Transverse colon (tissue), 4 donors: ENCODE measurements at regions not wholly inside any gene's neighbourhood (a gene's known extent, or its start where the extent isn't known, plus 50 kb on each side); places are given as distances from the start of the nearest gene placed in this dataset.
A peak's percentile ranks its signal among the peaks of the same experiment; 100 is the strongest.

Source experiments
- DNase-seq: peaks from one replicate; pipeline ENCODE4 v3.0.0-alpha.2; 2019
- H3K27ac ChIP-seq, 4 donors: fragments of 200-600 bp; sonication (generic); 2 replicates each; pipeline ENCODE4 v1.5.1; 2016 to 2018; ENCODE audit warnings: inconsistent platforms in 4 of 4
- H3K27me3 ChIP-seq: fragments of 200-600 bp; sonication (generic); 2 replicates; pipeline ENCODE4 v1.5.1; 2017; ENCODE audit warnings: inconsistent platforms
- H3K36me3 ChIP-seq, 4 donors: fragments of 200-600 bp; sonication (generic); 2 replicates each; pipeline ENCODE4 v1.5.1; 2017 to 2019; ENCODE audit warnings: inconsistent platforms in 4 of 4
- H3K4me1 ChIP-seq, 4 donors: fragments of 200-600 bp; sonication (generic); 2 replicates each; pipeline ENCODE4 v1.5.1; 2017 to 2020; ENCODE audit warnings: inconsistent platforms in 4 of 4
- H3K4me3 ChIP-seq, 4 donors: fragments of 200-600 bp; sonication (generic); 1 replicate in 1 of 4; 2 replicates in 3 of 4; pipeline versions ENCODE4 v1.5.1 to v1.6.1; 2017 to 2019; ENCODE audit warnings: inconsistent platforms in 4 of 4
- H3K9me3 ChIP-seq, 2 donors: fragments of 200-600 bp; sonication (generic); 2 replicates each; pipeline ENCODE4 v1.5.1; 2017 to 2019; ENCODE audit warnings: inconsistent platforms in 2 of 2
- EP300 ChIP-seq: sonication (generic); formaldehyde crosslinking; IDR thresholded peaks from one replicate; pipeline ENCODE4 v1.6.1; 2017; ENCODE audit warnings: antibody characterized with exemption, low read depth
- POLR2A ChIP-seq: fragments of 450-650 bp; IDR thresholded peaks from one replicate; pipeline ENCODE4 v1.6.1; 2016; ENCODE audit warnings: antibody characterized with exemption, mild to moderate bottlenecking, moderate library complexity
- POLR2AphosphoS5 ChIP-seq, 3 donors: sonication (generic); formaldehyde crosslinking; IDR thresholded peaks; one replicate each; pipeline ENCODE4 v1.6.1; 2016; ENCODE audit warnings: antibody characterized with exemption in 3 of 3
- WGBS, 2 donors: methylation state at CpG; one replicate each; pipeline ENCODE4 v1.1.5; 2018; ENCODE audit warnings: low coverage in 1 of 2; 5-methylcytosine and 5-hydroxymethylcytosine counted together
- in situ Hi-C, 4 donors: fragments of 200-750 bp; cut with MboI; loops; one replicate each; pipeline versions ENCODE4 v1.15.0 to v1.15.1; 2017; ENCODE audit warnings: low sequenced_read_pairs in 3 of 4, low pct_ligation_motif_present in 1 of 4, low pct_unique_long_range_greater_than_20kb in 1 of 4
- intact Hi-C: fragments of 100-400 bp; cut with DNase I; formaldehyde crosslinking; loops from one replicate; pipeline ENCODE4 v1.15.1; 2023; ENCODE audit warnings: low total_unique reads
- TF ChIP-seq, protein P1 (sequence below), 5 experiments: fragments of 200-600 bp in 3 of 5; fragments of 450-650 bp in 2 of 5; sonication (generic) in 3 of 5; IDR thresholded peaks; 1 replicate in 2 of 5; 2 replicates in 3 of 5; pipeline ENCODE4 v1.5.1; 2016 to 2017; ENCODE audit warnings: antibody characterized with exemption in 5 of 5, inconsistent platforms in 3 of 5, mild to moderate bottlenecking in 2 of 5, moderate library complexity in 1 of 5

DNA sequence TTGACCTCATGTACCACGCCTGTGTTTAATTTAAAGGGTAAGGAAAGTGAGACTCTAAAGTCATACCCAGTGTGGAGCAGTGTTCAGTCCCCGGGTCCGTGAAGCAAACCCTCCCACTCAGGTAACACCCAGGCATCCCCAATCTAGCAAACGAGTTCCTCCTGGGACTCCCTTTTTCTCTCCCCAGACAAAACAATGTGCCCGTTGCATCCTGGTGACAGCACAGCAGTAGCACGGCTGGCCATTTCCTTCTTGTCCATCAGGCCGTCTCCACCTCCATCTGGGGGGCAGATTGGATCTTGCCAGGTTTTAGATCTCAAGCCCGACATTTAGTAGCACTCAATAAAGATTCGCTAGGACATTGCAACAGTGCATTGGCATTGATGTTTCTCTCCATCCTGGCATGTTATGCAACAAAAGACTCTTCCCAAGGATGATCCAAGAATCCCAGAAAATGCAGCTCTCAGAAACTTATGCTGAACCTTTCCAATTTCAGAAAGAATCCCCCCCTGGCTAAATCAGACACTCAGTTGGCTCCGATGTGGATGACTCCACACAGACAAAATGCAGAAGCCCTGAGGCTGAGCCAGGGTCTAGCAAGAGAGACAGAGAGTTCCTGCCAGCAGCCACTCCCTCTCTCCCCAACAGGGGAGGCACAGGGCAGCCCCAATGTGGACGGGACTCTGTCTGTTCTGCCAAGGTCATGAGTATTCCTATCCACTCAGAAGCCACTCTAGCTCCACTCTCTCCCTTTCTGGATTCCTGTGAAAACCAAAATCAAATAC, 274.5 kb upstream of the MGMT start:
- TF ChIP-seq EP300 (no peak), POLR2AphosphoS5 (IDR thresholded peaks at IDR 0.05) (peak in 2 of 3 donors; percentile 9 to 25)
- peak overlapping the region in 1 of 4 donors; percentile 27 for H3K27ac ChIP-seq
- no peaks in the 10 kb centered on the region for H3K27me3 ChIP-seq
- no peak overlapping the region for H3K4me3 ChIP-seq
- in situ Hi-C loops, result no loop called here
- DNase-seq, result no peak
- H3K9me3 ChIP-seq, result peaks cover 0 to 4% of the 10 kb centered on the region in 2 donors
- intact Hi-C loops, result no loop called here
- H3K4me1 ChIP-seq, result peaks cover 0 to 5% (median 0%) of the 10 kb centered on the region in 4 donors
- 38 to 61% methylated on average over 3 to 11 of the region's 11 CpGs for WGBS, 2 donors
- H3K36me3 ChIP-seq, result no peaks in the 10 kb centered on the region

DNA sequence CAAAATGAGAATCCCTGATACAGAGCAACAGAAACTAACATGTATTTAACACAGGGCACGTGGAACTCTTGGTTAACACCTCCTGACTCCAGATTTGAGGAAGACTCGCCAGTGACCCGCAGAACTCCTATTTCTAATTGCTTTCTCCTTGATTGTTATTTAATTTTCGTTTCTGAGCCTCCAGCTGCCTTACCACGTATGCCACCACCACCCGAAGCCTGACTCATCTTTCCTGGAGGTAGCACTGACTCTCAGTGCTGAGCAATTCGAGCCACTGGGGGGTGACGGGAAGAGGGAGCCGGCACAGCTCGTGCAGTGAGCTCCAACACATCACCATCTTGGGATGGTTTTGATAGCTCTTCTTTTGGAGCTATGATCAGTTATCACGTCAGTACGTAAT, 273.9 kb upstream of the MGMT start:
- Histone ChIP-seq H3K27ac (no peak overlapping the region), H3K36me3 (no peaks in the 10 kb centered on the region), H3K4me3 (no peak overlapping the region), H3K27me3 (no peaks in the 10 kb centered on the region), H3K4me1 (peaks cover 0 to 5% (median 0%) of the 10 kb centered on the region in 4 donors), H3K9me3 (peaks cover 0 to 1% of the 10 kb centered on the region in 2 donors)
- TF ChIP-seq POLR2AphosphoS5 (IDR thresholded peaks at IDR 0.05) (no peak), EP300 (no peak), POLR2A (no peak)
- TF ChIP-seq, protein P1, sequence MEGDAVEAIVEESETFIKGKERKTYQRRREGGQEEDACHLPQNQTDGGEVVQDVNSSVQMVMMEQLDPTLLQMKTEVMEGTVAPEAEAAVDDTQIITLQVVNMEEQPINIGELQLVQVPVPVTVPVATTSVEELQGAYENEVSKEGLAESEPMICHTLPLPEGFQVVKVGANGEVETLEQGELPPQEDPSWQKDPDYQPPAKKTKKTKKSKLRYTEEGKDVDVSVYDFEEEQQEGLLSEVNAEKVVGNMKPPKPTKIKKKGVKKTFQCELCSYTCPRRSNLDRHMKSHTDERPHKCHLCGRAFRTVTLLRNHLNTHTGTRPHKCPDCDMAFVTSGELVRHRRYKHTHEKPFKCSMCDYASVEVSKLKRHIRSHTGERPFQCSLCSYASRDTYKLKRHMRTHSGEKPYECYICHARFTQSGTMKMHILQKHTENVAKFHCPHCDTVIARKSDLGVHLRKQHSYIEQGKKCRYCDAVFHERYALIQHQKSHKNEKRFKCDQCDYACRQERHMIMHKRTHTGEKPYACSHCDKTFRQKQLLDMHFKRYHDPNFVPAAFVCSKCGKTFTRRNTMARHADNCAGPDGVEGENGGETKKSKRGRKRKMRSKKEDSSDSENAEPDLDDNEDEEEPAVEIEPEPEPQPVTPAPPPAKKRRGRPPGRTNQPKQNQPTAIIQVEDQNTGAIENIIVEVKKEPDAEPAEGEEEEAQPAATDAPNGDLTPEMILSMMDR (IDR thresholded peaks at IDR 0.05), result no peak
- WGBS, 2 donors, result 53 to 58% methylated on average over 4 to 12 of the region's 12 CpGs
- in situ Hi-C loops (no loop called here), intact Hi-C loops (no loop called here)
- DNase-seq, result no peak

DNA sequence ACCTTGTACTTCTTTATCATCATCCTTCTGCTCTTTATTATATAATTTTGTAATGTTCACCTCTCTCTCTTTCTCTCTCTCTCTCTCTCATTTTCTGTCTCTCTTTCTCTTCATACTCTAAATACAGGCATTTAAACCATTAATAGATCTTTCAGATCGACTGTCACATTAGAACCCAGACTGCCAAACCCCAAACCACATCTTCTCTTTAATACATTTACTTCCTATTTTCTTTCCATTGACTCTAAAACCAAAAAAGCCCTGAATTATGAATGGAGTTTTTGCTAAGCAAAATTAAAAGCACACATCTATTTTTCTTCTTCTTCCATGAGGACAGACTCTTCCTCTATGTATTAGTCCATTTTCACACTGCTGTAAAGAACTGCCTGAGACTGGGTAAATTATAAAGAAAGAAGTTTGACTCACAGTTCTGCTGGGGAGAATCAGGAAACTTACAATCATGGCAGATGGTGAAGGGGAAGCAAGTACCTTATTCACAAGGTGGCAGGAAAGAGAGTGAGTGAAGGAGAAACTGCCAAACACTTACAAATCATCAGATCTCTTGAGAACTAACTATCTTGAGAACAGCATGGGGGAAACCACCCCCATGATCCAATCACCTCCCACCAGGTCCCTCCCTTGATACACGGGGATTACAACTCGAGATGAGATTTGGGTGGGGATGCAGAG, 272.7 kb upstream of the MGMT start:
- WGBS, 2 donors, result 43 to 64% methylated on average over 1 to 3 of the region's 3 CpGs
- no peaks in the 10 kb centered on the region for H3K36me3 ChIP-seq
- DNase-seq, result no peak
- TF ChIP-seq EP300, result no peak
- TF ChIP-seq, protein P1 (IDR thresholded peaks at IDR 0.05), result no peak
- TF ChIP-seq POLR2A, result no peak
- no peak for TF ChIP-seq POLR2AphosphoS5 (IDR thresholded peaks at IDR 0.05)
- H3K9me3 ChIP-seq, result no peaks in the 10 kb centered on the region
- H3K4me1 ChIP-seq, result peaks cover 0 to 5% (median 0%) of the 10 kb centered on the region in 4 donors
- H3K27me3 ChIP-seq, result no peaks in the 10 kb centered on the region
- no peak overlapping the region for H3K4me3 ChIP-seq
- H3K27ac ChIP-seq, result no peak overlapping the region
- in situ Hi-C loops, result no loop called here
- intact Hi-C loops, result no loop called here

DNA sequence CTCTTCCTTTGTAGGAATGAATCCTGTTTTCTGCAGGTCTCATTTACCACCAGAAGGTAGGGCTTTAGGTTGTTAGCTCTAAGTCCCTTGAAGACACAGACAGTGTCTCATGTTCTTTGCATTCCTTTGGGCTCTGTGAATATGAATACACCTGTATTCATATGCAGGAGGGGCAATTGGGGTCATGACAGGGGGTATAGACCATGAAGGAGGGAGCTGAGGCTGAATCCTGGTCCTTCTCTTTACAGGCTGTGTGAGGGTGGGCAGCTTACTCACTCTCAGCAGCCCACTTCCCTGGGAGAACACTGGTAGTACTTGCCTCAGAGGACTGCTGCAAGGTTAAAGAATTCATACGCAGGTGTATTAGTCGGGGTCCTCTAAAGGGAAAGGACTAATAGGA, 267.2 kb upstream of the MGMT start:
- intact Hi-C loops, result no loop called here
- TF ChIP-seq POLR2A (no peak), POLR2AphosphoS5 (IDR thresholded peaks at IDR 0.05) (no peak), EP300 (no peak)
- TF ChIP-seq, protein P1 (IDR thresholded peaks at IDR 0.05), result no peak

More for the DNA sequence above, 267.2 kb upstream of the MGMT start:
- Histone ChIP-seq H3K36me3 (no peaks in the 10 kb centered on the region), H3K27ac (no peak overlapping the region), H3K4me1 (no peaks in the 10 kb centered on the region), H3K27me3 (no peaks in the 10 kb centered on the region), H3K4me3 (no peak overlapping the region), H3K9me3 (no peaks in the 10 kb centered on the region)
- no peak for DNase-seq
- in situ Hi-C loops, result no loop called here
- WGBS, 2 donors, result 100% methylated on average over 2 of the region's 2 CpGs; no CpG with 5 or more reads in 1 of the 2 donors
